DMS 273 (cell line): ENCODE measurements at regions not wholly inside any gene's neighbourhood (a gene's known extent, or its start where the extent isn't known, plus 50 kb on each side); places are given as distances from the start of the nearest gene placed in this dataset.
"Not testable (repeated sequence)": the region's sequence is repeated elsewhere in the genome, so short reads cannot be mapped to it uniquely, and the experiment has no call there.

Source experiments
- DNase-seq: peaks from one replicate; lab custom pipeline; 2025; ENCODE audit not compliant: unreplicated experiment; lab: John Stamatoyannopoulos, UW

DNA sequence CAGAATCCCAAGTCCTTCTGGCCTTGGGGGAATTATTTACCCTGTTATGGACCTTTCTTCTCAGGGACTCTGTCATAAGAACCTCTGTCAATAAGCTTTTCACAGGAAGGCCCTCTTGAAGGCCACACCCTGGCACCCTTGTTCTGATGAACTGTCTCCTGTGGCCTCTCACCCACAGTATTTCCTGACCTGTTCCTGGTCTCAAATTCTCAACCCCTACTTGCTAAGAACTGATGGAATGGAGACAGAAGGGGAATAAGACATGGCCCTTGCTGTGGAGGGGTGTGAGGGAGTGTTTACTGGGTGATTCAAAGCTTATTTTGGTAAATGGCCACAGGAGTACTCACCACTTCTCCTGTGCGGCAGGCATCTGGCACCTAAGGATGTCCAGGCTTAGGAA is 1082.9 kb downstream of the BCL11B start:
- no peak for DNase-seq

DNA sequence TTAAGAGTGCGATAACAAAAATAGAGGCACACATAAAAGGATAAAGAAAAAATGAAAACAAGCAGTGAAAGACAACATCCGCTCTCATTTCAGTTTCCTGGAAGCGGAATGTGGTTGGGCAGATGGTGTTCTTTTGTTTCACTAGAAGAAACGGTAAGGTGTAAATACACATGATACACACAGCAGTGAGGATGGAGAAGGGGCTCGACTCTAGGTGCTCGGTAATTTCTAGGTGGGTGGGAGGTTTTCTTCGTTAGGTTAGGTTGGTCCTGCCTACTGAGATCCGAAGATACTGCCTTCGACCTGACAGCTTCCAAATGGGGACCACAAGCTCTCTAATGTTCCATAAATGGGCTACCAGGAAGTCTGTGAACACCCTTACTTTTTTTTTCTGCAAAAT is 1082.5 kb downstream of the BCL11B start:
- no peak for DNase-seq

DNA sequence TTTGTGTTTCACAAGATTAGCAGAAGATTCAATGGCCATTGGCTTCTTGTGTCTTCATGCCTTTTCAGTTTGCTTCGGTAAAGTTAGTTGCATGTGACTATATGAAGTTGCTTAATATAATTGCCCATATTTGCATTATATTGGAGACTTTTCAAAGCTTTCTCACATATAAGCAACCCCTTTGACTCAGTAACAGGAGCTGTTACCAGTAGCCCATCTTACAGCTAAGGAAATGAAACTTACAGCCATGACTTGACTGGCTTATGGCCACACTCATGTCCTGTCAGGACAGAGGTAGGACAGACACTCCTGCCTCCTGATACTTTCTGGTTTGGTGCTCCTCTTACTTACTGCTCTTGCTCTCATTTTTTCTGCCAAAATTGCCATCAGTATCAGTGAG is 1082.1 kb downstream of the BCL11B start:
- no peak for DNase-seq

DNA sequence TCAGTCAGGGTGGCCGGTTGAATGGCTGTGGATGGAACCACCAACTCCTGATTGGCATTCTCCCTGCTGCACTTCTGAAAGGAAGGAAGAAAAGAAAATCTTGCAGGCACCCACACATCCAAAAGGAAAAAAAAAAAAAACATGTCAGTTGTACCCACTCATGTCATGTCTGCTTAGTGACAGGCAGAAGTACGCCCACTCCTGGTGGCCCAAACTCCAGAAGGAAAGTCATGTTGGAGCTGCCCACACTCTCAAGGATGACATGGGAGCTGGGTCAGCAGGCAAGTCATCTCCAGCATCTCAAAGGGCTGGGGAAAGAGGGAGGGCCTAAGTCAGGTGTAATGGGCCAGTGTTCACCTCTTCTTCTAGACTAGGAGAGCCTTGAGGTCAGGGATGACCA is 1079.1 kb downstream of the BCL11B start:
- DNase-seq = no peak

DNA sequence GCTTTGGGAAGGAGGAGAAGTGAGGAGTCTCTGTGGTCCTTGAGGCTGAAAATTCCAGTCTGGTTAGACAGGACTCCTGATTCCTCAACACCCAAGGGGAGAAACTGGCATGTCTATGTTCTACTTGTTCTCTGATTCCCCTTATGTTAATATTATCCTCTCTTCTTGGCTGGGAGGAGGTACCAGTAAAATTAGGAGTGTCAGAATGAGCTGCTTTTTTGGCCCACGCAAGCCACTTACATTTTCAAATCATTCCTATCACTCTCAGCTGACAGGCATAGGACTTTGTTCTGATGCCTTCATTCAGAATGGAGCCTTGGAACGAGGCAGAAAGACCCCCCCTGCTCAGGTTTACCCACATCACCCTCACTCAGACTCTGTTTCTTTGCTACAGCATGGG is 1077.2 kb downstream of the BCL11B start:
- no peak for DNase-seq

DNA sequence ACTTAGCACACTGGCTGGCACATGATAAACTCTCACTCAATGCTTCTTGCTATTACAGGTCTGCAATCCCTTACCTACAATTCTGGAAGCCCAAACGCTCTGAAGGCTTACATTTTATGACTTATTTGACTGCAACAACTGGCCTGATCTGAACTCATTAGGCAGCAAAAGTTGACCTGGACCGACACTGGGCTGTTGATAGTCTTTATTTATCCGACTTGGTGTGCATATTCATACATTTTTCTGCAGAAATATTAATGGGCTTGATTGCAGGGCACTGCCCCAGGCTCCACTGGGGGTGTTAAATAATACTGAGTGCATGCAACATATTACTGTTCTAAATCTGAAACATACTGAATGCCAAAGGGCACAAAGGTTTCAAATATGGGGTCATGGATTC is 1076.7 kb downstream of the BCL11B start:
- no peak for DNase-seq

DNA sequence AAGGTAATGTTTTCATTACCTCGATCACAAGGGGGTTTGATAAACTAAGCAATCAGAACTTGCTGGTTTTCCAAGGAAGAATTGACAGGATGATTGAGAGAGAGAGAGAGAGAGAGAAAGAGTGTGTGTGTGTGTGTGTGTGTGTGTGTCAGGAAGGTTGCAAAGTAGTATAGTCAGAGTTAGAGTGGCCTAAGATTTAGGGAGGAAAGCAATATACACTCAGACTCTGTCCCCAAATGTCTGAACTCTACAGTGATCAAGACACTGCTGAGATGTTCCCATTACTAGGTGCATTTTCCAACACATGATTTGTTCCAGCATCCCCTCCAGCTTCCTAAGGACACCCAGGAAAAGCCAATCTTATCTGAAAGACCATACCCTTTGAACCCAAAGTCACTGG is 1074.1 kb downstream of the BCL11B start:
- DNase-seq = no peak

DNA sequence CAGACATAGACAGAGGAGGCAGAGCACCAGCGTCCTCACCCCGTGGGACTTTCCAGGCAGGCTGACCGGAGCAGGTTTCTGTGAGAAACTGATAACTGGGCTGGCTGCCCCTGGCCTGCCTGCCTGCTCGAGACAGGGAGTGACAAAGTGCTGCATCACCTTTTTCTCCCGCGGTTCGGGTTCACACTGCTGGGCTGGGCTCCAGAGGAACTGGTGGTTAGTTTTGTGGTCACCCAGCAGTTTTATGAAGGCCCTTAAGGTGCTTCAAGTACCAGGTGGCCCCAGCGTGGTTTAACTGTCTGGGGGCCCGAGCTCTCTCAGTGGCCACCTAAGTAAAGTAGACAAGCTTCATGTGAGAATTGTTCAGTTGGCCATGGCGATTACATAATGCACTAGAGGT is 1073.6 kb downstream of the BCL11B start:
- no peak for DNase-seq

DNA sequence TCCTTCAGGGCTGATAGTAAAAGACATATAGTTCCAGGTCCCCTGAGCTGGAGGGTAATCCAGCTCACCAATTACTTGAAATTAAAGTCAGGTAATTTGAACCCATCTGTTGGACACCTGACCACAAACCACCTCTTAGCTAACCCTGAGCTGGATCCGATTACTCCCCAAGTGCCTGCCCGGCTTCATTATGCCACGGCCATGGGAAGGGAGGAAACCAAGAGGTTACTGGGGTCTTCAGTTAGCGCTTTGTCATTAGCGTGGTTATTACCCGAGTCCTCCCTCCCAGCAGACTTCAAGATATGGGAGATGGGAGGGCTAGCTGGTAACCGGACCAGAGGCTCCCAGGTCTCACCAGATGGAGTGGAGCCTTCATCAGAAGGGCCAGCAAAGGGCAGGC is 1071.4 kb downstream of the BCL11B start:
- DNase-seq = no peak

DNA sequence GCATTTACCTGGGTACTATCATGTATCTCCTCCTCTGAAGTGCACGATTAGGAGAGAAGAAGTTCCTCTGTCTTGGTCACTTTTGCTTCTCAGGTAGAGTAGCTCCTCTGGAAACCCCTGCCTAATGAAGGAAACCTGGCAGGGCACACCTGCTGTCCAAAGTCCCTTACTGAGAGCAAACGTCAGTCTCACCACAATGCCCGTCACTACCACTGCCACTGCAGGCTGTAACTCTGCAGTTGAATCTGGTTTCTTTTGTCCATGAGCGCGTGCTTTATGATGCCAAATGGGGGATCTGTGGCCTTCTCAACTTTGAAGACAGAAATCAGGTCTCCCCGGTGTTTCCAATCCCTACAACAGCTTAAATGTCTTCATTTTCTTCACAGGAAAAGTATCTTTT is 1068.6 kb downstream of the BCL11B start:
- no peak for DNase-seq

DNA sequence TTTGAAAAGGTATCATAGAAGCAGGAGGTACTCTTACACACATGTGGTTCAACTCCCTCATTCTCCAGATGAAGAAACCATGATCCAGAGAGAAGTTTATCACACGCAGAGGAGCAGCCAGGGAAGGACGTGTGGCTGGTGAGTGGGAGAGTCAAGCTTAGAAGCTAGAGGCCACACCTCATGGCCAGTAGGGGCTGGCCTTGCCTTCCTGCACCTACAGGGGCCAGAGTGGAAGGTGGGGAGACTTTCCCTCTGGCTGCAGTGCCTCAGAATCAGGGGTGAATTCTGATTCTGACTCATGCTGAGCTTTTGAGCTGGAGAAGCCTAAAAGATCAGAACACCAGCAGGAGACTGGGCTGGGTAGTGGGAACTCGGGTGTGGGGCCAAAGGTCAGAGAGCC is 1067.9 kb downstream of the BCL11B start:
- DNase-seq = no peak

DNA sequence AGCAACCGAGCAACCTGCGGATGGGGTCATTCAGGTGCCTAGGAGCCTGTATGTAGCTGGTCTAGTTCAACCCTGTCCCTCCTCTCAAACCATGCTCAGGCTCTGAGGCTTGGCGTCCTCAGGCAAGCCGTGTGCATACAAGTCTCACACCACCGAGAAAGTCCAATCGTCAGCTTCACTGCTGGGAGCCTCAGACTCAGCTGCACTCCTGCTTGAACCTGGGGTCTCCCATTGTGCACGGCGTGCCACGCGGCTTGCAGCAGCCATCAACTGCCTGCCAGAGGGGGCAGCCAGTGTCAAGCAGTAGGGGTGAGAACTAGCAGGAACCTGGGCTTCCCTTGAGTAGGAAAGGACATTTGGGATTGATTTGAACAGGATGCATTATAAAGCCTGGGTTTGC is 1064.6 kb downstream of the BCL11B start:
- DNase-seq = no peak

DNA sequence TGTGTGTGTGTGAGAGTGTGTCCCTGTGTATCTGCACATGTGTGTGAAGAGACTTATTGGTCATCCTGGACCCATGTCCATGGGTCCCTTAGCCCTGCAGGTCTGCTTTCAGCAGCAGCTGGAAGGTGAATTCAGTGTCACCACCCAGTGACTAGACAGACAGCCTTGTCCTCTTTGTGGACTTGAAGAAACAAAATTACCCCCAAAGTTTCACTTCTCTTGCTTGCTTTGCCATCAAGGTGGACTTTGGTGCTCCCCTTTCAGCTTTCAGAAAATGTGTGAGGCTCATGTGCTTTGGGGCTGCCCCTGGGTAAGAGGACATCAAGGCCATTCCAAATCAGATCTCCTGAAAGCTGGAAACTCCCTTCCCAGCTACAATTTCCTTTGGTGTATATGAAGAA is 1063.8 kb downstream of the BCL11B start:
- DNase-seq = no peak

DNA sequence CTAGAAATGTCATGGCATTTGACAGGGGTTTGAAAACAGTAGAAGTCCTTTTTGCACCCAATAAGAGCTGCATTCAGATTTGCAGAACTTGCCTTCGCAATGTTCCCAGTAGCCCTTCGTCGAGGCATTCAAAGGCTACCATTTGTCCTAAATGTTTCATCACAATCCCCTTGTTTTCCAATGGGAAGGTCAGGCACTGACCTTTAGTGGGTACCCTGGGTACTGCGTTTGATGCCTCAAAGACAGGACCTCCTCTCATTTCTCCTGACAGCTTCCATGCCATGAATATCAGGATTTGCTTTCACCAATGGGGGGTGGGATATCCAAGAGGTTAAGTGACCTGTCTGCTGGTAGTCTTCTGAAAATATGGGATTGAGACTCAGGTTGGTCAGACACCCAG is 1063.1 kb downstream of the BCL11B start:
- no peak for DNase-seq

DNA sequence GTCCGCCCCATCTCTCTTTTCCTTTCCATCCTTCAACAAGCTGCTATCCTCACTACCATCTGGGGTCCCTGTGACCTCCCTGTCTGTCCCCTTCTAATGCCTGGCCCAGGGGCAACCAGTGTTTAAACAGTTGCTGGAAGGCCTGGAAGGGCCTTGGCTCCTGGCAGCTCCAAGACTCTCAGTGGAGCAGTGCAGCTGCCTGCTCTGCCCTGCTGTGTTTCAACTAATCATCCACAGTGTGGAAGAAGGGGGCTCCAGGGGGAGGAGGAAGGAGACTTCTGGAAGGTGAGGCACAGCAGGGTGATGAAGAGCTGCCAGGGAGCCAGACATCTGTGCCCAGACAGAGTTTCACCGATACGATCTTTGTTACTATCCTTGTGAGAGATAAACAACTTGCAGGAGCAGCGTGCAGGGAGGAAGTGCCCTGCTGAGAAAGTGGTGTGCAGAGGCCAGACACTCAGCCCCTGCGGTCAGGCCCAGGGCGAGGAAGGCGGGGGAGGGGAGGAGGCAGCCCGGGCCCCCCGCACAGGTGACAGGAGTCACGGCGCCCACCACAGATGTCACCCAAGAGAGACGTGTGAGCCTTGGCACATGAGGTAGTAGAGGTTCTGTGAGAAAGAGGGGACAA is 1061.8 kb downstream of the BCL11B start:
- DNase-seq = no peak

DNA sequence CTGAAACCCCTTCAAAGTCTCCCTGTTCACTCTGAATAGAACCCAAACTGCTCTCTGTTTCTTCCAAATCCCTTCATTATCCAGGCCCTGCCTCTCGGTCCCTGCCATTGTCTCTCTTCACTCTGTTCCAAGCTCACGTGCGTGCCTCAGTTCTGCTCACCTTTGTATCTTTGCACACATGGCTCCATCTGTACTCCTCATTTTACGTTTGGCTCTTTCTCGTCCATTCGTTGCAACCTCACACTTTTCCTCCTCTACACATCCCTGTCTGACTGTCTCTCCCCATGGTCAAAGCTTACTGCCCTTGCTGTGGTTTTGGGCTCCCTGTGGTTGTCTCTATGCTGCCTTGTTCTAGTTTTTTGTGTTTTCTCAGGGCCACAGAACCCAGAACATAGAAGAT is 1054.5 kb downstream of the BCL11B start:
- no peak for DNase-seq

DNA sequence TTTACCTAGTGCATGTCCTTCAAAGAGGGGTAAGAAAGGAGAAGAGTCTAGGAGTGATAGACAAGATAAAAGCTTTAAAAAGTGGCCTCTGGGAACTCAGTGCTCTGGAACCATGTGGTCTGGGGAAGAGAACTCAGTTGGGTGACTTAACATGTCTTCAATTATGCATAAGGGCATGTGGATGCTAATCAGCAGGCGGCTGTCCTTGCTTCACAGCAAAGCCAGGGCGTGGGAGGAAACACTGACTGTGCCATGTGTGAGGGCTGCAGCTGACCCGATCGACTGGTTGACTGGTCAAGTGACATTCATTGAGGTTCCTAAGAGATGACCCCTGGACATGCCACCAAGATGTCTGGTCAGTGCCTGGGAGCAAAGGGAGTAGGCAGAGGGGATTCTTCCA is 1053.8 kb downstream of the BCL11B start:
- DNase-seq = no peak

DNA sequence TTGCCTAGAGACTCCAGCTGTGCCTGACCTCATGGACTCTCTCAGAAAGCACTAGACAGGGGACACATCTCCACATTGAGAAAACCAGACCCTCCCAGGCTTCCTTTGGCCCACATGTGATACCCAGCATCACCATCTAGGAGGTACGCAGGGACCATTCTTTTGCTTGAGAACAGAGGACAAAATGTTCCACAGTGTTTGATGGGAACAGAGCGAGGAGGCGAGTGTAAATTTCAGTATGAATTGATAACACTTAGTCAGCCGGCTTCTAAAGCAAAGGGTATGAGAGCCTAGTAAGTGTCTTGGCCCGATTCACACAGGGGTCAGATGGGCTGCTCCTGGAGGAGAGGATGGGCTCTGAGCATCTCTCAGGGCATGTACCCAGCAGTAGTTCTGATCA is 1052.4 kb downstream of the BCL11B start:
- no peak for DNase-seq

DNA sequence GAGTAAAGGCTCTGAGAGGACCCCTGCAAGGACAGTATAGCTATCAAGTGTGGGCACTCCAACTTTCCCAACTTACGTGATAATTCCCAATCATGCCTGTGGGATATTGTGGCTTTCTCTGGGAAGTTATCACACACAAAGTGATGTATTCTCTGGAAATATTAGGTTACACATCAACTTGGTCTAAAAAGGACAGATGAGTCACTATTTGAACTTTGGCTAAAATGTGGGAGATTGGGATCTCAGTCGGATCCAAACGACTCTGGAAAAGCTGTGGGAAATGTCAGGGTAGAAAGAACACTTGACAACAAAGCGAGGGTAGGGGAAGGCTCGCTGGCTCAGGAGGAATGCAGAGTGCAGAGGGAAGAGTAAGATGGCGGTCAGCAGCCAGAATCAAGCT is 1048.9 kb downstream of the BCL11B start:
- DNase-seq = no peak

DNA sequence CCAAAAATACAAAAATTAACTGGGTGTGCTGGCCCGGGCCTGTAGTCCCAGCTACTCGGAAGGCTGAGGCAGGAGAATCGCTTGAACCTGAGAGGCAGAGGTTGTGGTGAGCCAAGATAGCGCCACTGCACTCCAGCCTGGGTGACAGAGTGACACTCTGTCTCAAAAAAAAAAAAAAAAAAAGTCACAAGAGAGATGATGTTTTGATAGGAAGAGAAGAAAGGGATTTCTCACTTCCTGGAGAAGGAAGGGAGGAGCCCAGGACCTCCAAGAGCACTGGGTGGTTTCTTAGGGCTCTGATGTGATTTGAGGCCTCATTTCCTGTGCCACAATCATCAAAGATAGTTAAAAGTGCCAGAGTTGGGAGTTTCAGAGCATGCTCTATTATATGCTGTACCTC is 1048.3 kb downstream of the BCL11B start:
- not testable (repeated sequence) for DNase-seq

DNA sequence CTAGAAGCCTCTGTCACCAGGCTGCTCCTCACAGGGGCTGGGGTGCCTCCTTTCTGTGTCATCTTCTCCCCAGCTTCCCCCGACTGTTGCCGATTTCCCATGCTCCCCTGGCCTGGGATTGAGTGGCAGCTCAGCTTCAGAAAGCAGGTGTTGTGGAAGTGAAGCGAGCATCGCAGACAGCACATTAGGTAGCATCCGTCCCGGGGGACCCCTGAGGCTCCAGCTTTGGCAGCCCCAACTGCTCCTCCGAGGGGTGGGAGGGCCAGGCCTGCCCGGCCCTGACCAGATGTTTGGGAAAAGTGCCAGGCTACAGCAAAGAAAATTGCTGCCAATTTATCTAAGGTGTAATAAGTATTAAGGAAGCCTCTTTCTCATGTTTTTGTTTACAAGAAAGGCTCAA is 1045.6 kb downstream of the BCL11B start:
- DNase-seq = peak; percentile 1

DNA sequence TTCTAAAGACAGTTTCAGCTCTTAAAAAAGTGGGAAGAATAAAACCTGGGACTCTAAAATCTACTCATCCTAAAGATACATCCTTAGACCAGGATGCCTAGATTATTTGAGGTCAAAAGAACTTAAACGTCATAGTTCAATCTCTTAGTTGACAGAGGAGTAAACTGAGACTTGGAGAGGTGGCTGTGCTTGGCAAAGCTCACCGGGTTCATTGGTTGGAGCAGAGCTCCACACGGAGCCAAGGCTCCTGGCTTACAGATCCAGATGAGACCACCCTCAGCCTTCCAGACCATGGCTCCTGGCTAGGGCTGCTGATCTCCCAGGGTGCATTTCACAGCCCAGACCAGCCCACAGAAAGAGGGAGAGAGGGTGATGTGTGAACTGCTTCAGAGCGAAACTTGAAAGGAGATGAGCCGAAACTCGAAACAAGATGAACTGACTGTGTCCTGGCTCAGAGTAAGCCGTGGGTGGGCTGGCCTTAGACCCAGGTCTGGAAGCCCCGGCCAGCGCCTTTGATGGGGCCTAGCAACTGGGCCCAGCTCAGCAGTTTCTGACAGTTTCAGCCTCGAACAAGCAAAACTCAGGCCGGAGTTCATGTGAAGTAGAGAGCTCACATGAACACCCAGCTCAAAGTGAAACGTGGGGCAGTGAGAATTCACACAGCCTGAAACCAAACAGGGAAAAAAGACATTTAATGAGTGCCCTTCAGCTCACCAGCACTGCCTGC is 1044.8 kb downstream of the BCL11B start:
- DNase-seq = no peak

DNA sequence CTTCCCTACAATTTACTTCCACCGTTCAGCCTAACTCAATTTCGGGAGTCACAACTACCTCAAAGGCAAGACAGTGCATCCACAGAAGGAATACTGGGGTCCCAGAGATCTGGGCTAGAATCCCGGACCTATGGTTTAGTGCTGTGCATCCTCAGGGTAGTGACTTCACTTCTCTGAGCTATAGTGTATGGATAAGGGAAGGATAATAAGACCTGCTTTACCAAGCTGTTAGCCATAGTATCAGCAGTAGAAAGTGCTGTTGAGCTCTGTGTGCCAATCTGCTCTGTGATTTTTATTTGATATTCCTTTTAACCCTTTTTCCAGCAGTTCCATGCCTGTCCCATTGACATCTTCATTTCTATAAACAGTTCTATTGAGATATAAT is 1044.3 kb downstream of the BCL11B start:
- DNase-seq = no peak
